ENCODE measurements at regions not wholly inside any gene's neighbourhood (a gene's known extent, or its start where the extent isn't known, plus 50 kb on each side); places are given as distances from the start of the nearest gene placed in this dataset.

GRCh38 chr2:59578349-59578748 lies 975.1 kb downstream of the BCL11A start:
- no peaks in the 10 kb centered on the region for H3K36me3 ChIP-seq (ENCODE audit: low read length)
- H3K9ac ChIP-seq (ENCODE audit: low read length): no peak overlapping the region
- no peaks in the 10 kb centered on the region for H3F3A ChIP-seq (ENCODE audit: insufficient read depth)
- TF ChIP-seq CTCF (IDR thresholded peaks at IDR 0.05; ENCODE audit: insufficient read depth, low read length, poor library complexity, severe bottlenecking) (no peak), EZH2phosphoT487 (conservative IDR thresholded peaks at IDR 0.05; ENCODE audit: low read length) (no peak)
- H3K4me3 ChIP-seq (ENCODE audit: insufficient read depth, low read length, poor library complexity, severe bottlenecking): no peak overlapping the region
- no peaks in the 10 kb centered on the region for H3K9me2 ChIP-seq (replicated peaks; ENCODE audit: insufficient read depth, low read length)
- H3K27me3 ChIP-seq (ENCODE audit: low read length): no peaks in the 10 kb centered on the region
- H3K4me2 ChIP-seq (ENCODE audit: low read depth, low read length, poor library complexity, severe bottlenecking): no peak overlapping the region
- H2AFZ ChIP-seq (ENCODE audit: low read depth, low read length, severe bottlenecking): no peak overlapping the region
- H4K20me1 ChIP-seq (ENCODE audit: low read depth, low read length): no peaks in the 10 kb centered on the region
- H3K27ac ChIP-seq (ENCODE audit: low read depth, low read length): no peak overlapping the region
- H3K9me3 ChIP-seq (ENCODE audit: insufficient read depth, low read length): no peaks in the 10 kb centered on the region
- no peaks in the 10 kb centered on the region for H3K79me2 ChIP-seq (ENCODE audit: insufficient read depth, low read length)

GRCh38 chr2:59575191-59575590 lies 978.3 kb downstream of the BCL11A start:
- Histone ChIP-seq H3K4me2 (ENCODE audit: low read depth, low read length, poor library complexity, severe bottlenecking) (no peak overlapping the region), H3K4me3 (ENCODE audit: insufficient read depth, low read length, poor library complexity, severe bottlenecking) (no peak overlapping the region), H3K9ac (ENCODE audit: low read length) (no peak overlapping the region), H3K36me3 (ENCODE audit: low read length) (no peaks in the 10 kb centered on the region), H3F3A (ENCODE audit: insufficient read depth) (no peaks in the 10 kb centered on the region), H2AFZ (ENCODE audit: low read depth, low read length, severe bottlenecking) (no peak overlapping the region), H3K9me2 (replicated peaks; ENCODE audit: insufficient read depth, low read length) (no peaks in the 10 kb centered on the region), H3K79me2 (ENCODE audit: insufficient read depth, low read length) (no peaks in the 10 kb centered on the region), H4K20me1 (ENCODE audit: low read depth, low read length) (no peaks in the 10 kb centered on the region), H3K27me3 (ENCODE audit: low read length) (no peaks in the 10 kb centered on the region), H3K9me3 (ENCODE audit: insufficient read depth, low read length) (no peaks in the 10 kb centered on the region), H3K27ac (ENCODE audit: low read depth, low read length) (no peak overlapping the region)
- no peak for TF ChIP-seq EZH2phosphoT487 (conservative IDR thresholded peaks at IDR 0.05; ENCODE audit: low read length)
- no peak for TF ChIP-seq CTCF (IDR thresholded peaks at IDR 0.05; ENCODE audit: insufficient read depth, low read length, poor library complexity, severe bottlenecking)

- Histone ChIP-seq H3K9ac (ENCODE audit: low read length) (no peak overlapping the region), H3K4me3 (ENCODE audit: insufficient read depth, low read length, poor library complexity, severe bottlenecking) (no peak overlapping the region), H3K36me3 (ENCODE audit: low read length) (no peaks in the 10 kb centered on the region), H2AFZ (ENCODE audit: low read depth, low read length, severe bottlenecking) (no peak overlapping the region), H3K27ac (ENCODE audit: low read depth, low read length) (no peak overlapping the region), H4K20me1 (ENCODE audit: low read depth, low read length) (no peaks in the 10 kb centered on the region), H3K9me2 (replicated peaks; ENCODE audit: insufficient read depth, low read length) (no peaks in the 10 kb centered on the region), H3K79me2 (ENCODE audit: insufficient read depth, low read length) (no peaks in the 10 kb centered on the region), H3F3A (ENCODE audit: insufficient read depth) (no peaks in the 10 kb centered on the region), H3K4me2 (ENCODE audit: low read depth, low read length, poor library complexity, severe bottlenecking) (no peak overlapping the region), H3K9me3 (ENCODE audit: insufficient read depth, low read length) (no peaks in the 10 kb centered on the region), H3K27me3 (ENCODE audit: low read length) (no peaks in the 10 kb centered on the region)
- TF ChIP-seq EZH2phosphoT487 (conservative IDR thresholded peaks at IDR 0.05; ENCODE audit: low read length) (no peak), CTCF (IDR thresholded peaks at IDR 0.05; ENCODE audit: insufficient read depth, low read length, poor library complexity, severe bottlenecking) (no peak)
These were observed 981.2 kb downstream of the BCL11A start for GRCh38 chr2:59572227-59572626.
